PFSK-1 (cell line): ENCODE measurements at regions not wholly inside any gene's neighbourhood (a gene's known extent, or its start where the extent isn't known, plus 50 kb on each side); places are given as distances from the start of the nearest gene placed in this dataset.

Experiments used
- POLR2AphosphoS5 ChIP-seq: IDR thresholded peaks from 2 replicates; pipeline ENCODE4 v1.6.1; 2012; ENCODE audit warnings: low read depth, mild to moderate bottlenecking, control low read depth, low read length, moderate library complexity
- TAF1 ChIP-seq: IDR thresholded peaks from 2 replicates; pipeline ENCODE4 v1.6.1; 2012; ENCODE audit warnings: low read length, control low read depth, borderline replicate concordance; ENCODE audit not compliant: insufficient read depth

GRCh38 chr12:115129727-115130126 lies 445.8 kb upstream of the TBX3 start:
- TF ChIP-seq TAF1 (no peak), POLR2AphosphoS5 (no peak)
